GM21381 (cell line): ENCODE measurements at regions not wholly inside any gene's neighbourhood (a gene's known extent, or its start where the extent isn't known, plus 50 kb on each side); places are given as distances from the start of the nearest gene placed in this dataset.

Experiments used
- ATAC-seq: cut with Tn5 transposase; IDR thresholded peaks from one replicate; pipeline ENCODE4 v1.9.1; 2021; ENCODE audit warnings: mild to moderate bottlenecking, moderate library complexity; ENCODE audit not compliant: unreplicated experiment

DNA sequence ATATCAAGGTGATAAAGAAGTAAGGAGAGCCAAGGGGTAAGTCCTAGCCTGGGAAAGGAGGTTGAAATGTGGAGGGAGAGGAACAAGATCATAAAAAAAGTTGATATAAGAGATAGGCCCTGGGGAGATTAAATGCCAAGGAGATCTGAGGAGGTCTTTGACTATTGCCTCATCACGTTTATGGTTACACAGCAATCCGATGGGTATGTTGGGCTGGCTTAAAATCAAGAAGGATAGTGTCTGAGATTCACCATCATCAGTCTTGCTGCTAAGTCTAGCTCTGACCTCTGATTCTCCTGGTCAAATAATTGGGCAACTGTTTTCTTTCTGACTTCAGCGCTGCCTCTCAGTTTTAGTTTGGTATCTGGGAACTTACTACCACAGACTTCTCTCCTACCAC lies 416.3 kb downstream of the GPATCH2 start:
- ATAC-seq = no peak

DNA sequence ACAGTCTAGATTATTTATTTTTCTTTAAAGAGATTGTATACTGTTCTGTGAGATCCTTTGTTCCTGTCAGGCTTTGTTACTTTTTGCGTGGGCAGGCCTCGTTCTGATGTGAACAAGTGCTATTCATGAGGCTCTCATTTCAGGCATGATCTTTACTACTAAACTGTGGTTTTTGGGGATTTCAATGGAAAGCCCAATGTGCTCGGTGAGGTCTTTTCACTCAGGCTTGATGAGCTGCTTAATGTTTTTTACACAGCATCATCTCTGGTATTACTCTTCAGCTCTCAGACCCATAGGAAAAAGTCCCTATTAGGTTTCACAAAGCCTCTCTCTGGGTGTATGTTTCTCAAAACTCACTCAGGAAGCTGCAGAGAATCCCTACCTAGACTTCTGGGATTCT lies 419.4 kb downstream of the GPATCH2 start:
- no peak for ATAC-seq

DNA sequence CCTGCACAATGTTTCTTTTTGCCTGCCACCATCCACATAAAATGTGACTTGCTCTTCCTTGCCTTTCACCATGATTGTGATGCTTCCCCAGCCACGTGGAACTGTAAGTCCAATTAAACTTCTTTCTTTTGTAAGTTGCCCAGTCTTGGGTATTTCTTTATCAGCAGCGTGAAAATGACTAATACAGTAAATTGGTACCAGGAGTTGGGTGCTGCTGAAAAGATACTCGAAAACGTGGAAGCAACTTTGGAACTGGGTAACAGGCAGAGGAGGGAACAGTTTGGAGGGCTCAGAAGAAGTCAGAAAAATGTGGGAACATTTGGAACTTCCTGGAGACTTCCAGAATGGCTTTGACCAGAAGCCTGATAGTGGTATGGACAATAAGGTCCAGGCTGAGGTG lies 425.3 kb downstream of the GPATCH2 start:
- ATAC-seq = no peak

DNA sequence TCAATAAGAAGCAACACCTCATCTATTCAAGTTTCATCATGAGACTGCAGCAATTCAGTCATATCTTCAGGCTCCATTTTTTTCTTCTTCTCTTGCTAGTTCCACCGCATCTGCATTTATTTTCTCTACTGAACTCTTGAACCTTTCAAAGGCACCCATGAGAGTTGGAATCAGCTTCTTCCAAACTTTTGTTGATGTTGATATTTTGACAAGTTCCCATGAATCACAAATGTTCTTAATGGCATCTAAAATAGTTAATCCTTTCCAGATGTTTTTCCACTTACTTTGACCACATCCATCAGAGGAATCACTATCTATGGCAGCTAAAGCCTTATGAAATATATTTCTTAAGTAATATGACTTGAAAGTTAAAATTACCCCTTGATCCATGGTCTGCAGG lies 434.3 kb downstream of the GPATCH2 start:
- no peak for ATAC-seq

DNA sequence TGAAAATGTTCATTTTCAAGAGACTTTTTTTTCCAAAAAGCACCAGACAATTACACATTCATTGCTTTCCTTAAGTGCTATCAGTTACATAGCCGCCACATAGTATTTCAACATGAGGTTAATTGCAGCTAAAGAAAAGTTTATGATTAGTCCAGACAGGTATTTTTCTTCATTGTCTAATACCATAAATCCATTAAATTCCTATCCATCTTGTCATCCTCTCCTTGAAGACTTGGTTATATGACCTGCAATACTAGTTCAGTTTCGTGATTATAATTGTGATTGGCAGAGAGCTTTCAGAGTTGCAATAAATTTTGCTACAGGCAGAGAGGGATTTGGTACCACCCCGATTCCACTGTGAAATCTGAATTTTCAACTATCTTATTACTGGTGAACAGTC lies 437.7 kb downstream of the GPATCH2 start:
- ATAC-seq = no peak

DNA sequence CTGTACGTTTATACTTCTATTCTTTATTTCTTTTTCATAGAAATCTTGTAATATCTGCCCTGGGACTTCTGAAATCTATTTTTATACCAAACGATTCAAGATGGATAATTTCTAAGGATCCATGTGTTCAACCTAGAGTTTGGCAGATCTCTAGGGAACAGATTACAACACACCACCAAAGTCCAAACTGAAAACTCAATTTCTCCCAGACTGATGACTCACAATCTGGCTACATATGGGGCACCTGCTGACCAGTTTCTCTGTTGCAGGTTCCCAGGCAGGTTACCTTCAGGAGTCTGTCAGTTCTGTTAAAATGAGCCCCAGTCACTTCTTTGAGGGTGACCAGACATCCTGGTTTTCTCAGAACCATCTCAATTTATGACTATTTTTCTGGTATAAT lies 439.4 kb downstream of the GPATCH2 start:
- no peak for ATAC-seq

DNA sequence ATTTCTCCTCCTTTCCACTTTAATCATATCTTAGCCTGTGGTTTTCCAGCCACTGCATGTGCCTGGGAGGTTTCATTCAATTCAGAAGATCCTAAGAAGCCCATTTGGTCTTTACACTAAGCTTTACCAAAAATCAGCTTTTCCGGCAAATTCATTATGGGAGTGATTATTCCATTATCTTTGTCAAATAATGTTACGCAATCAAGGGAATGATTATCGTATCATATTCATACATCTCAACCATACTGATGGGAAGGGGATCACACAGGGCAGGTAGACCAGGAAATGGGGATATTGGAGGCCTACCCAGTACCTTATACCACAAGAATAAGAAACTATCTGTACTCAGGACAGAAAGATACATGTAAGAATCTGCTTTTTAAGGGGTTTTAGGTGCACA lies 440.5 kb downstream of the GPATCH2 start:
- no peak for ATAC-seq

DNA sequence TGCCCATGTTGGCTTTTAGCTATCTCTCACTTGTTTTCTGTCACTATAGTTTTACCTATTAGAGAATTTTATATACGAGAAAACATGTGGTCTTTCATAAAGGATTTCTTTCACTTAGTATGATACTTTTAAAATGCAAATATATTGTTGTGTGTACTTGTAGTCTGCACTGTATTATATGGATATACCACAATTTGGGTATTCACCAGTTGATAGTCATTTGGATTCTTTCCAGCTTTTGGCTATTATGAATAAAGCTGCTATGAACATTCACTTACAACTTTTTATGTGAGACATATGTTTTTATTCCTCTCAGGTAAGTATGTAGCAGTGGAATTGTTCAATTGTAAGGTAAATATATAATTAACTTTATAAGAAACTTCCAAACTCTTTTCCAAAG lies 441.5 kb downstream of the GPATCH2 start:
- no peak for ATAC-seq

DNA sequence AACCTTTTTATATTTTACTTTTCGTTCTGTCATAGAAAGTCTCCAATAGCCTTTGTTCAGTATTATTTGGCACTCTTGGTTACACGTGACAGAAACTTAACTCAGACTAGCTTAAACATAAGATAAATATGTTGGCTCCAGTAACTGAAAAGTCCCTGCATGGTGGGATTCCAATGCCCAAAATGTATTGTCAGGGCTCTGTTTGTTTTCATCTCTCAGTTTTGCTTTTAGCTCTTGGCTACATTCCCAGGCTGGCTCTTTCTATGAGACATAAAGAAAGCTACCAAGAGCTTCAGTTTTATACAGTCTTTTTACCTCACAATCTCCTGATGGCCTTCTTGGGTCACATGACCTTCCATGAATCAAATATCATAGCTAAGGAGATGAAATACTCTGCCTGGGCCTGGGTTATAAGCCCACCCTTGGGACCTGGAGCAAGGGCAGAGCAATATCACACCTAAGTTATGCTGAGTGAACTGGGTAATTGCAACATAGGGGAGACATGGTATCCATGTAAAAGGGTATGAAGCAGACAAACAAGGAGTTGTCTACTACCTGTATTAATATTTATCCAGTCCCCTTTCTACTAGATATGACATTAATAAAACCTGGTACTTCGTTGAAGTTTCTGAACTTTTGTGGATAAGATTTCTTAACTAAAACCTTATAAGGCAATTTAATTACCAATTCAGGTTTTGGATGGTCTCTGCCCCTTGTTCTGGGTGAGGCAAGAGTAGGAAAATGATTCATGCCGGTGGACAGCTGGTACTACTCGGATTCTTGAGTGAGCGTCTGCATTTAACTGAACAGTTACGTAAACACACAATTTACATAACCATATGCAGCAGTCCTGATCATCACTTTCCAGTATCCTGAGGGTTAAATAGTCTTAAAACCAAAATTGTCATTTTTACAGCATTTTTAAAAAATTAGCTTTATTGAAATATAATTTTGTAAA lies 442.3 kb downstream of the GPATCH2 start:
- ATAC-seq = no peak

DNA sequence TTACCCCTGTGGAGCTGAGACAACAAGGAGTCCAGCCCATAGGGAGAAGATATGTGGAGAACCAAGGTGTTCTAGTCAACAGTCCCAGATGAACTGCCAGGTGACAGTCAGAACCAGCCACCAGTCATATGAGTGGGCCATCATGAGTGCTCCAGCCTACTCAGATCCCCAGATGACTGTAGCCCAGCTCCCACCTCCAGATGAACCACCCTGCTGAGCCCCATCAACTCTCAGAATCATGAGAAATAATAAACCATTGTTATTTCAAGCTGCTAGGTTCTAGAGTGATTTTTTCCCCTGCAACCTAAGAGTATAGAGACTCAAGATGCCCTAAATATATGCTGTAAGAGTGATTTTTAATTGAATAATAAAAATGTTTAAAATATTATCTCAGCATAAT lies 444.2 kb downstream of the GPATCH2 start:
- ATAC-seq = no peak

DNA sequence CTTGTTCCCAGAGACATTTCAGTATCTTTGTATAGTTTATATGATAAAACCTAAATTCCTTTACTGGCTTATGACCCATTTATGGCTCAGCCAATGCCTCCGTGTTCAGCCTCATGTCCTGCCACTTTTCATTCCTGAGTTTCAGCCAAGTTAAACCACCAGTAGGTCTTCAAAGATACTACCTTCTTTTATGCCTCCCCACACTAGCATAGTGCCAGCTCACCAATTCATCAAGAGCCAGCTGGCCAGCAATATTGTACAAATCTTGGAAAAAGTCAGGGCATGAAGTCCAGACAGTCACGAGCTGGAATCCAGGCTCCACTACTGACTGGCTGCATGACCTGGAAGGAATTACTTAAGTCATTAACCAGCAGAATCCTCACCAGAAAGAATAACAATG lies 446.0 kb downstream of the GPATCH2 start:
- ATAC-seq = no peak

DNA sequence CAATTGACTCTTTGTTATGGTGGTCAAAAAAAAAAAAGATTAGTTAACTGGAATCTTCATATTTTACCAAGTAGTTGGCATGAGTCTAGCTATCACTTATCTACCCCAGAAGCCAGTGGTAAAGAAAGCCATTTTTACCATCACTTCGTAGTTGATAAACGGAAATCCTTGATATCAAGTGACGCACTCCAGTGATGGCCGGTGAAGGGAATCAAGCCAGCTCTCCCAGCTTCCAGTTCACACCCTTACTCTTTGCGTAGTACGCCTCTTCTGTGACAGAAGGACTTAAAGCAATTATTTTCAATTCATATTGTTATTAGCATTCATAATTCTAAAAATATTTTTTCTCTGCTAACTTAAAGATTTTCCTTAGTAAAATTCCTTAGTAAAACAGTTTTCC lies 447.9 kb downstream of the GPATCH2 start:
- no peak for ATAC-seq

DNA sequence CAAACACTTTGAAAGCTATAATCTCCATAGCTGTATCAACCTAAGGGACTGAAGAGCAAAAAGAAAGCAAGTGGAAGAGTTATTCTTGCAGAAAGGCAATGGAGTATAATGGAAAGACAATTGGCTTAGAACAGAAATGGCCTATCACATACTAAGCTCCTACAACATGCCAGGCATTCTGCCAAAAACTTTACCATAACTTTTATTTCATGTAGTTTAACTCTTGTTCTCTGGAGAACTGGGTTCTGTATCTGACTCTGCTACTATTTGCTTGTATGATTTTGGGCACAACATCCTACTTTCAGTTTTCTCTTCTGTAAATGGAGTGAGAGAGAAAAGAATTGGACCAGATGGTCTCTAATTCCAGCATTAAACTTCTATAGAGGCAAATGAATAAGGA lies 449.1 kb downstream of the GPATCH2 start:
- ATAC-seq = no peak

DNA sequence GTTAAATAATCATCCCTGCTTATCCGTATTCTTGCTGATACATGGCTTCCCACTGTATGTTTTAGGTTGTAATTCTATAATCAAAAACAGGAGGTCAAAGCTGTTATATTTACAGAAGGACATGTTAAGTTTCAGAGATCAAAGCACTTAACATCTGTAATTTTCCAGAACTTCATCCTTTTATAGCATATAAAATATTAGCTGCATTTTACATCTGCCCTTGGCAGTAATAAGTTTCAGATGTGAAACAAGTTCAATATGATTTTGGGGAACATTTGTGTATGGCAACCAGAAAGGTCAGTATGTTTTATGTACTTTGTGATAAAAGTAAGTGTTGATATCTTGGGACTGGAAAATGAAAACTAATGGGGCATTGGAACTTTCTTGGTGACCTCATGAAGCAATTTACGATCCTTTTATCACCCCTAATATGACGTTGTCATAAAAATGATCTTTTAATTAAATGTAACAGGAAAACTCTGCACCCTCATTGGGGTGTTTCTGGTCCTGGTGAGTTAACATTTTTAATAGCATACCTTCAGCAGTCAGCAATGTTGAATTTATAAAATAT lies 449.6 kb downstream of the GPATCH2 start:
- no peak for ATAC-seq

DNA sequence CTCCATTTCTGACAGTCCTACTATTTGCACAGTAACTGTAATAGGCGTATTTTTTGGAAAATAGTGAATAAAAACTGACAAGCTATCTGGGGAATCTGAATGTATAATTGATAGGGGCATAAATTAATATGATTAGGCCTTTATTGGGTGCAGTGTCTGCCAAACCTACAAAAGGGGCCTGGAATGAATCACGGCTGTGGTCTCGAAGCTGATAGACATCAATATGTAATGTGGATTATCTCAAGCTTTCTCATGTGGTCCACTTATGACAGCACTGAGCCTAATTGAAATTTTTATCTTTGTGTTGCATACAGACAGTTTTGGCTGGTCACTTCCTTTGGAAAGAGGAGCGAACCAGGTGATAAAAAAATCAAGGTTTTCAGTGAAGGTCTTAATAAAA lies 450.4 kb downstream of the GPATCH2 start:
- no peak for ATAC-seq

DNA sequence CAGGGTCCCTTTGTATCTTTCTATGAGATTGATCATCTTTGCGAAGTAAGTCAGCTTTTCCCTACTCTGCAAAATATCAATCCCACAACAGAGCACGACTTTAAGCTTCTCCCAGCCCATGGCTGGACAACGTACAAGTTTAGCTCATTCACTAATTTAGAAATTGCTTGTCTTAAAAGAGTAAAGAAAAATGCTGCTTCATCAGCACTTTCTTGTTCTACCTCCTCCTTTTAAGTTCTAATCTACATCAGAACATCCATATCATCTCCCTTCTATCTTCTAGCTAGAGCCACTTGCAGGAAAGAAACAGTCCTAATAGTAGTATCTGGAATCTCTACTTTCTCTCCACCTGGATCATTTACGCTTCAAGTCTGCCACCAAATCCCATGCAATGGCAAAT lies 441.2 kb upstream of the ESRRG start:
- ATAC-seq = no peak

DNA sequence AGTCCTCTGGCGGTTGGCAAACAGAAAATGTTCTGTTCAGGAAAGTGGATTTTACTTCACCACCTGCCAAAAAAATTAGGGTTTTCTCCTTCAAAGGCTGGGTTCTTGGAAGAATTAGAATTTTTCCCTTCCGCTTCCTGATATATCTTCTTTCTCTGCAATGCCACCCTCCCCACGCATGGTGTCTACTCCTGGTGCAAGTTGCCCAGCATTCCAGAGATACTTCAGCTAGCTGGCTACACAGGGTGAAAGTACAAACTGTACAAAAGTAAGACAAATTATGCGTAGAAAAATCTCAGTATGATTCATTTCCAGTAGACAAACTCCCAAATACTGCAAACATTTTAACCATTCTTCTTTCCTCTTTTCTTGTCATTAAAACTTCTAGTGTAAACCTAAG lies 430.1 kb upstream of the ESRRG start:
- no peak for ATAC-seq

DNA sequence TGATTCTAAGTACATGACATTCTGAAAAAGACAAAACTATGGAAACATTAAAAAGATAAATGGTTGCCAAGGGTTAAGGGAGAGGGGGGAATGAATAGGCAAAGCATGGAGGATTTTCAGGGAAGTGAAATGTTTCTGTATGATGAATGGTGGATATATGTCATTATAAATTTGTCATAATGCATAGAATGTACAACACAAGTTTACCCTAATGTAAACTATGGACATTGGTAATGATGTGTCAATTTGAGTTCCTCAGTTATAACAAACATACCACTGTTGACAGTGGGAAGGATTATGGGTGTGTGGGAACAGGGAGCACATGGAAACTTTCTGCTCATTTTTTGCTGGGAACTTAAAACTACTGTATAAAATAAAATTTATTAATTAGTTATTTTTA lies 427.1 kb upstream of the ESRRG start:
- no peak for ATAC-seq

DNA sequence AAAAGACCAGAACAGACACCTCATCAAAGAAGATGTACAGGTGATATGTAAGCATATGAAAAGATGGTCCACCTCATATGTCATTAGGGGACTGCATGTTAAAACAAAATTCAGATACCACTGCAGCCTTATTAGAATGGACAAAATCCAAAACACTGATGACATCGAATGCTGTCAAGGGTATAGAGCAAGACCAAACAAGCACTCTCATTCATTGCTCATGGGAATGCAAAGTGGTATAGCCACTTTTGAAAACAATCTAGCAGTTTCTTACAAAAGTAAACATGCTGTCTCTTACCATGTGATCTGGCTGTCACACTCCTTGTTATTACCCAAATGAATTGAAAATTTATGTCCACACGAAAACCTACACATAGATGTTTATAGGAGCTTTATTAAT lies 426.6 kb upstream of the ESRRG start:
- ATAC-seq = no peak

DNA sequence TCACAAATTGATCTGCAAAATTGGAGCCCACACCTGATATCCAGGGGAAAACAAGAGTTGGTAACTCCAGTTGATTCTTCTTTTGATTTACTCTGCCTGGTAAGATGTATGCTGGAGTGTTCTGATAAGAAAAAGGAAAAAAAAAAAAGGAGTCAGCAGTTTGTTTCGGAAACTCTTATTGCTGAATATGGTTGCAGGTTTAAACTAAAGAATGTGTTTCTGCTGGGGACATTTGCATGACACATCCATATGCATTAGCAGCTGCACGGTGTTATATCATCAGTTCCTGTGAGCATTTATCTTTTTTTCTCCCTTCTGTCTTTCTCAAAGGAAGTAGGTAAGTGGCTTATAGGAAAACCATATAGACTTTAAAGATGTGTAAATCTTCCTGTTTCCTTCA lies 418.5 kb upstream of the ESRRG start:
- ATAC-seq = no peak

DNA sequence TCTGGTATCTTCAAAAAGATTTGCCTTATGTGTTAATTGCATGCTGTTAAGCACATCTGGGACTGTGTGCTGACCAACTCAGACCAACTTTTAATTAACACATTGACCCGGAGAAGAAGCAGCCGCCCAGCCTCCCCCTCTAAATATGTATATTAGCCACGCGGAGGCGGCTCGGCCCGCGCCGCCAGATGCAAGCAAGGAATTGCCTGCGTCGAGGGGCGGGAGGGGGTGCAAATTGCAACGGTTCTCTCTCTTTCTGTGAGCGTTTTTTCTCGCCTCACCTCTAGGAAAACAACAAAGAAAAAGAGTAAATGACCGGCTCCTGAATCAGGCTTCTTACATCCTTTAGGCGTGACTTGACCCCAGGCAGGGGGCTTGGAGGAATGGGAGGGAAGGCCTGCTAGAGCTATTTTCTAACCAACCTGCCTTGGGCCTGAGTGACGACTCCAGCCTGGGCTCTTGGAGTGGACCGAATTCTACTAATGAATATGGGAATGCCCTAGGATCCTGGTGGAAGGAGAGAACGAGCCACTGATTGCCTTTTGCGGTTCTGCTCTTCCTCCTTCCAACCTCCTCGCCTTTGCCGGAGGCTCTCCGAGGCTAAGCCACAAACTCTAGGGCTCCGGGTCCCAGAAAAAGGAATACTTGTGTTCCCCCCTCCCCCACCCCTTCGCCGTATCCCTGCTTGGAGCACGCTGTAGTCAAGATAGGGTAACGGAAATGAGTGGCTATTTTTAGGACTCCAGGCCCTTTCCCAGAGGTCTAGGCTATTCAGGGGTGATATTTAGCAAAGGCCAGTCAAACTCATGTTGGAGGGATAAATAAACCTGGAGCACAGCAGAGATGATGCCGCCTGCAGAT lies 417.0 kb upstream of the ESRRG start:
- ATAC-seq = no peak

DNA sequence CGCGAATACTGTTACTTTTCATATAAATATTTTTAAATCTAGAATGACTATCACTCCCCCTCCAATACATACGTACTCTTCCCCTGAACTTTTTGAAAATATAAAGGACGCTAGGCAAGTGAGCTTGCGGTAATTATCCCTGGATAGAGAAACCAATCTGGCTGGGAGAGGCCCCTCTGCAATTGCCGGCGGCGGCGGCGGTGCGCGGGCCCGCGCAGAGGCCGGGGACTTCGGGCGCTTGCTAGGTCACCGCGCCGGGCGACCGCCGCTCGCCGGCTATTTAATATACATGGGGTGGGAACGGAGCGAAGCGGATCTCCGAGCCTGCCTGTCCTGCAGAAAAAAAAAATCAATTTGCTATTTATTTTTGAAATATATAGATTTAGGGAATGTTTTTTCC lies 416.3 kb upstream of the ESRRG start:
- no peak for ATAC-seq
